ENCODE measurements at regions not wholly inside any gene's neighbourhood (a gene's known extent, or its start where the extent isn't known, plus 50 kb on each side); places are given as distances from the start of the nearest gene placed in this dataset.

DNA sequence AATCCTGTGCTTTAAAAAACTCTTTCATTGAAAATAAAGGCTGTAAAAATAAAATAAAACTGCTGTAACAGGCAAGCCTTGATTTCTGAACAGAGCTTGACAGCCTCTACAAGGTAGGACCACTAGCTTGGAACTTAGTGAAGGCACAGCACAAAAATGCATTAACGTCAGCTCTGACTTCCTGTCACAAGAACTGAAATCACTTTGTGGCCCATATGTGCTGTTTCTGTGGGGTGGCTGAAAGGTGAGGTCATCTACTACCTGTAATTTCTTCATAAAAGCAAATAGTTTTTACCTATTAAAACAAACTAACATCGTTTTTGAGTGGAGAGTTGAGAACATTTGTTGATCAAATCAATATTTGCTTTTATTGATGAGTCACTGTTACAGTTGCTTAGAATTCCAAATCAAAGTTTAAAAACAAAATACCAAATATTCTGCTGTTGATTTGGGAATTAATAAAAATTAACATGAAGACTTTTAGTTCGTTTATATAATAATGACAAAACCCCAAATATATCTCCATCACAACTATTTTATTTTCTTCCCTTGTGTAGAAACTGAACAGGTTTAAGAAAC, 1034.1 kb downstream of the MCTP2 start:
- TF ChIP-seq, protein P1, sequence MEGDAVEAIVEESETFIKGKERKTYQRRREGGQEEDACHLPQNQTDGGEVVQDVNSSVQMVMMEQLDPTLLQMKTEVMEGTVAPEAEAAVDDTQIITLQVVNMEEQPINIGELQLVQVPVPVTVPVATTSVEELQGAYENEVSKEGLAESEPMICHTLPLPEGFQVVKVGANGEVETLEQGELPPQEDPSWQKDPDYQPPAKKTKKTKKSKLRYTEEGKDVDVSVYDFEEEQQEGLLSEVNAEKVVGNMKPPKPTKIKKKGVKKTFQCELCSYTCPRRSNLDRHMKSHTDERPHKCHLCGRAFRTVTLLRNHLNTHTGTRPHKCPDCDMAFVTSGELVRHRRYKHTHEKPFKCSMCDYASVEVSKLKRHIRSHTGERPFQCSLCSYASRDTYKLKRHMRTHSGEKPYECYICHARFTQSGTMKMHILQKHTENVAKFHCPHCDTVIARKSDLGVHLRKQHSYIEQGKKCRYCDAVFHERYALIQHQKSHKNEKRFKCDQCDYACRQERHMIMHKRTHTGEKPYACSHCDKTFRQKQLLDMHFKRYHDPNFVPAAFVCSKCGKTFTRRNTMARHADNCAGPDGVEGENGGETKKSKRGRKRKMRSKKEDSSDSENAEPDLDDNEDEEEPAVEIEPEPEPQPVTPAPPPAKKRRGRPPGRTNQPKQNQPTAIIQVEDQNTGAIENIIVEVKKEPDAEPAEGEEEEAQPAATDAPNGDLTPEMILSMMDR (IDR thresholded peaks at IDR 0.05), result no peak

DNA sequence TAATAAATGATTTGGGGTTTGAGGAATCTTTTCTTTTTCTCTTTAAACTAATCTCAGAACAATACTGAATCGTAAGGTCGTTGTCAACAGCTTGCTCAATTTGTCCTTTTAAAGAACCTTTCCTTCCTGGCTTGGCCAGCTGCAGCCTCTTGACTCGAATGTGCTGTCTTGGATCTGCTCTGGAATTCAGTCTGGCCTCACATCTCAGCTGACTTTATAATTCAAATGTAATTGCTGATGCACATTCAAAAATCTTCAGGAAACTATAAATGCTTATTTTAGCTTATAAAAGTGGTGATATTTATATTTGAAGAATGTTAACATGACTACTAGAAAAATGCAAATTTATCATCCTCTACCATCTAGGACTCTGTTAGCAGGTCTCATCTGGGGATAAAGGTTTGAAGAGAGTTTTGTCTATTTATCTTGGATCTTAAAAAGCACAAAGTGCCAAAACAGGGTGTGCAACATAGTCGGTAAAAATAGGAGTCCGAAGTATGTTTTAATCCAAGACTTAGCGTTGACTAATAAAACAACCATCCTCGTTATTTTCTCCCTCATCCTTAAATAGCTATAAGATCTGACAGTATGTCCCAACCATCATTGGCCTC, 1035.2 kb downstream of the MCTP2 start:
- TF ChIP-seq, protein P1 (IDR thresholded peaks at IDR 0.05), result no peak

DNA sequence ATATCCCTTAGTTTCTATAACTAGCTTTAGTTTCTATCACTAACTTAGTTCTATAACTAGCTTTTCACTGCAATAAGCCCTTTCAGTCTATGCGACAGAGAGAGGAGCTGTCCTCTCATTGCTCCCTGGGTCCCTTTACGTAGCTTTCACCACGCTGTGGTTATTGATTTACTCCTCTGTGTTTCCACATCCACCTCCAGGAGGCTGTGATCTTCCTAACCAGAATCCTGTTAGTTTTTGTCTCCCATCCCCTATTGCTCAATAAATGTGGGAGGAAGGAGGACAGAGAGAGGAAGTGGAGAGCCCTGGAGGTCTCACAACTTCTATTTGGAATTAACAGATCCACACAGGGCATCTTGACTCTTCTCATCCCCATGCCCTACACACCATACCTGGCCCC, 1036.1 kb downstream of the MCTP2 start:
- TF ChIP-seq, protein P1 (IDR thresholded peaks at IDR 0.05), result no peak

DNA sequence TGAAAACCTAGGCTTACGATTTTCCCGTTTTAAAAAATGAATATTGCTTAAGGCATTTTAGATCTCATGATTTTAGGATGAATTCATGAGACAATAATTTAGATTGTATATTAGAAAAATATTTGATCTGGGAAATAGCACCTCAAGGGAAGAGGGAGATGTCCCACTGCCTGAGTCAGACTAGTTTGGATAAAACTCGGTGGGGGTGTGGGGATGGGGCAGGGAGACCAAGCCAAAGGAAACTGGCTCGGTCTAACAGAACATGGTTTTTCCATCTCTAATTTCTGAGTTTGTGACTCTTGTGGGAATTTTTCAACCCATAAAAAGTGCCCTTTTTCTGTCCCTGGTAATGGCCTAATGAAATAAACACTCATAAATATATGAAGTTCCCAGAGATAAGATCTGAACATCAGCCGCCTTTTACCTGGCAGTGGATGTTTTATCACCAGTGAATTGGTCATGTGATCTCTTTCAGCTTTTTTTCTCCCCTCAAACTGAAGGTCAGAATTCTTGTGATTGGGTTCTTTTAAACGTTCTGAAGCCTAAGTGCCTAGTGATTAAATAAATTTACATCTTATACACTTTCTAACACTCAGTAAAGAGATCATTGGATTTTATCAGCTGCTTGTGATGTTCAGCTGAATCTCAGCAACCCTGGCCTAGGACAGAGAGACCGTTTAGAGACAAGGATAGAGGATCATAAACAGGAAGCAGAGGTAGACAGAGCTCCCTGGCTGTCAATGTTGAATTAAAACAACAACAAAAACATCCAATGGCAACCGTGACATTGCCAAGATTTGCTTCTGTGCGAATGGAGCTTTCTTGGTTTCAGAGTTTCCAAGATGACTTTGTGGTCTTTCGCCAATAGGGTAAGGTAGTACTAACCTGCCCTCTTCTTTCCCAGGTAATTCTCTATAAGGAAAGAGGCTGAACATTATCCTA, 1038.2 kb downstream of the MCTP2 start:
- TF ChIP-seq, protein P1 (IDR thresholded peaks at IDR 0.05), result no peak

DNA sequence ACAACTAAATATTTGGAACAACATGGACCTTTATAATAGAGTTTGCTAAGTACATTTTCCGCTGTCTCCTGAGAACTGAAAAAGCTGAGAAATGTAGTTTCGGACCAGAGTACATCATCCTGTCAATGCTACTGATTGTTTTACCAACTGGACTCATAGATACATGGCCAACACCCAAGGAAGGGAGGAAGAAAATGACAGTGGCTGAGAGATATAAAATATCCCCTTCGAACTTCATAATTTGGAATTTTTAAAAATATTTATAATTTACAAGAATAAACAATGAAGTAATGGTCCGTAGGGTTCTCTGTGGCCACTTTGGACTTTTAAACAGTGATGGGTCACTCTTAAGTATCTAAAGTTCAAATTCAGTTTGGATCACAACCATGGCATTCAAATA, 1042.7 kb downstream of the MCTP2 start:
- TF ChIP-seq, protein P1 (IDR thresholded peaks at IDR 0.05), result no peak

DNA sequence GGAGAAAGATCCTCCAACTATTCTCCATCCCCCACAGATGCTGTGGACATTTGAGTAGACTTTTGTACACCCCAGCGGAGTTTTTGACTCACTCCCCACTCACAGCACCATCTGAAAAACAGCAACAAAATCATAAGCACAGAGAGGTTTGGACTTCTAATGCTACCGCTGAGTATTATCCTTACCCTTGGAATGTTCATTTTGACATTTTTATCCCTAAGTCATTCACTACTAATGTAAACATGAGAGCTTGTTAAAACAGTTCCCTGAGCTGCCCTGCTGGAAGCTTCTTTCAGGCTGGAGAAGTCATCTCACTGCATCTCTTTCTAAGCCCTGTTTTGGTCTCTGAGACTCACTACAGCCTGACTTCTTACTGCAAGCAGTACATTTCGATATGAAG, 1045.9 kb downstream of the MCTP2 start:
- TF ChIP-seq, protein P1 (IDR thresholded peaks at IDR 0.05), result no peak

DNA sequence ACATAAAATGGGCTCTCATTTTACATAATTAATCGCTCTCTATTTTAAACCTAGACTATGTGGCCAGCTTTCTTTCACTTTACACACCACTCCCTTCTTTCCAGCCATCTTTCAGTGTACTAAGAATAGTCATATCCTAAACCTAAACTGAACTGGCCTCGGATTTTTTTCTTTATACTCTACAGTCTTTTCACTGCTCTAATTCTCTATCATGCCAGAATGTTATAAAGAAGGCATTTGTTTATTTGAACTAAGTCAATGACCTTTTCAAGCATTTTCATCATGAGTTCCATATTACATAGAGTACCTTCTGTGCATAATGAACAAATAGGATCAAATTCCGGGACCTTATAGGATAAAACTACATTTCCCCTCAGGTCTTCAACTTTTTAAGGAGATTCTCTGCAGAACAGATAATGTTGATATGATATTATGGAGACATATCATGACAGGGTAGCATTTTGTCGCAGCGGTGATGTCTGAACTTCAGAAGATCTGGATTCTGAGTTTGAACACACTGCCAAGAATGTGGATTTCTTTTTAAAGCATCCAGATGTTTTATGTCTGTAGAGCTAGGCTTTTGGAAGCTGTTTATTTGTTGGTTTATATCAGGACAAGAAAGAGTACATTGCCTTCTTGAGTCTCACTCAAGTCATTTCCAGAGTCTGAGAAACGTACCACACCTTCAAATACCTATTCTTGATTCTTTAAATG, 1047.3 kb downstream of the MCTP2 start:
- TF ChIP-seq, protein P1 (IDR thresholded peaks at IDR 0.05), result no peak
